ENCODE measurements at regions not wholly inside any gene's neighbourhood (a gene's known extent, or its start where the extent isn't known, plus 50 kb on each side); places are given as distances from the start of the nearest gene placed in this dataset.

DNA sequence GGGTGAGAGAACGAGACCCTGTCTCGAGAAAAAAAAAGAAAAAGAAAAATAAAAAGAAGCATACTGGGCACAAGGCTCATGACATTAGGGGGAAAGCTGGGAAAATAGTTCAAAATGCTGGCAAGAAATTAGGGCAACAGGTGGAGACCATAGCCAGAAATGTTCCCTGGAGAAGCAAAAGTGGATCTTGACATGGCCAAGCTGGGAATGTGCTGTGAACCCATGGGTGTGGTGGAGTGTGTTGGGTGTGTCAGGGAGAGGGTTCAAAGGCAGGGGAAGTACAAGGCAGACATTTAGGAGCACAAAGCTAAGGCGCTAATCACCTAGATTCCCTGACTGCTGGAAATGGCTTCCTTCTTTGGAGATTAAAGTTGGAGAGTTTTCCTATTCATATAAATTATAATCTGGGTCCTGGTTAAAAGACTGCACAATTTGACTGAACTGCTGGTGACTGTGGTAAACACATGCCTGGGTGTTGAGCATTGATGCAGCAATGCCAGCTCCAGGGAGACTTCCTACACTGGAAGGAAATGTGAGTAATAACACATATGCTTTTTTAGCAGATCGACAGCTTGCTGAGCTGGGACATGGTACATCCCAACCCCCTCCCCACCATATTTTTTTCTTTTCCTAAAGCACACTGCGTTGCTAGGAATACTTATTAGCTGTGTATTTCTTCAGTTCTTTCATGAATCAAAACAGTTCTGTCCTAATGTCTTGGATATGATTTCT, 70.1 kb upstream of the ARHGAP21 start:
- H2BK120ac ChIP-seq (ENCODE audit: low read depth, low read length) = no peak overlapping the region
- WGBS = 60% methylated on average over 3 of the region's 5 CpGs
- H3K36me3 ChIP-seq (ENCODE audit: control insufficient read depth in 1 of 2, insufficient read depth in 2 of 2, low read depth in 1 of 2, low read length in 2 of 2) = no peaks in the 10 kb centered on the region
- H3K23ac ChIP-seq (ENCODE audit: low read length in 2 of 2) = no peak overlapping the region
- no peak overlapping the region for H2AFZ ChIP-seq (ENCODE audit: low read depth, low read length)
- H3K79me1 ChIP-seq (replicated peaks; ENCODE audit: low read length, poor library complexity, severe bottlenecking) = no peaks in the 10 kb centered on the region
- no peak overlapping the region for H3K4me3 ChIP-seq (ENCODE audit: insufficient read depth in 1 of 2, low read depth in 1 of 2, low read length in 2 of 2)
- no peaks in the 10 kb centered on the region for H3K9me3 ChIP-seq (ENCODE audit: control insufficient read depth, low read length)
- H2BK15ac ChIP-seq (ENCODE audit: low read depth, poor library complexity, severe bottlenecking) = no peak overlapping the region
- no peaks in the 10 kb centered on the region for H3K4me1 ChIP-seq (ENCODE audit: control insufficient read depth, insufficient read depth, low read depth, low read length)
- no peak overlapping the region for H3K18ac ChIP-seq (ENCODE audit: low read depth in 1 of 2, low read length in 2 of 2)
- H2BK5ac ChIP-seq (ENCODE audit: low read depth, low read length, poor library complexity, severe bottlenecking) = no peak overlapping the region
- H3K27ac ChIP-seq (ENCODE audit: low read length, poor library complexity, severe bottlenecking) = no peak overlapping the region
- no peak overlapping the region for H3K14ac ChIP-seq (ENCODE audit: low read length in 2 of 2)
- no peak for DNase-seq
- H3K4ac ChIP-seq (ENCODE audit: low read depth in 1 of 2, low read length in 2 of 2) = no peak overlapping the region
- no peak overlapping the region for H4K8ac ChIP-seq (ENCODE audit: low read length)
- H2BK12ac ChIP-seq (ENCODE audit: low read length in 2 of 2) = no peak overlapping the region
- H4K91ac ChIP-seq (ENCODE audit: low read length) = no peak overlapping the region
- no peak overlapping the region for H3K4me2 ChIP-seq (ENCODE audit: low read length, poor library complexity, severe bottlenecking)
- H3K9ac ChIP-seq (ENCODE audit: low read length) = no peak overlapping the region
- H2AK5ac ChIP-seq (ENCODE audit: low read length, severe bottlenecking) = no peak overlapping the region
- no peaks in the 10 kb centered on the region for H3K27me3 ChIP-seq (ENCODE audit: control insufficient read depth in 1 of 2, insufficient read depth in 1 of 2, low read length in 2 of 2)

DNA sequence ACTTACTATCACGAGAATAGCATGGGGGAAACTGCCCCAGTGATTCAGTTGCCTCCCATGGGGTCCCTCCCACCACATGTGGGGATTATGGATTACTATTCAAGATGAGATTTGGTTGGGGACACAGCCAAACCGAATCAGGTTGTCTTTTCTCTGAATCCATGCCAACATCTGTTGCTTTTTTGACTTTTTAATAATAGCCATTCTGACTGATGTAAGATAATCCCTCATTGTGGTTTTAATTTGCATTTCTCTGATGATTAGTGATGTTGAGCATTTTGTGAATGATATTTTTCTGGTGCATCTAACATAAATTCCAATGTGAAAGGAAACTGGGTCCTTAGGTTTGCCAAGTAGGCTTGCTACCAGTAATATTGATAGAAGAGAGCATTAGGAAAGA, 69.0 kb upstream of the ARHGAP21 start:
- Histone ChIP-seq H3K4me1 (ENCODE audit: control insufficient read depth, insufficient read depth, low read depth, low read length) (no peaks in the 10 kb centered on the region), H2BK15ac (ENCODE audit: low read depth, poor library complexity, severe bottlenecking) (no peak overlapping the region), H3K18ac (ENCODE audit: low read depth in 1 of 2, low read length in 2 of 2) (no peak overlapping the region), H3K27me3 (ENCODE audit: control insufficient read depth in 1 of 2, insufficient read depth in 1 of 2, low read length in 2 of 2) (no peaks in the 10 kb centered on the region), H2BK5ac (ENCODE audit: low read depth, low read length, poor library complexity, severe bottlenecking) (no peak overlapping the region), H3K9me3 (ENCODE audit: control insufficient read depth, low read length) (no peaks in the 10 kb centered on the region), H3K9ac (ENCODE audit: low read length) (no peak overlapping the region), H3K27ac (ENCODE audit: low read length, poor library complexity, severe bottlenecking) (no peak overlapping the region), H3K79me1 (replicated peaks; ENCODE audit: low read length, poor library complexity, severe bottlenecking) (no peaks in the 10 kb centered on the region), H3K4ac (ENCODE audit: low read depth in 1 of 2, low read length in 2 of 2) (no peak overlapping the region), H2BK120ac (ENCODE audit: low read depth, low read length) (no peak overlapping the region), H3K14ac (ENCODE audit: low read length in 2 of 2) (no peak overlapping the region), H4K8ac (ENCODE audit: low read length) (no peak overlapping the region), H2BK12ac (ENCODE audit: low read length in 2 of 2) (no peak overlapping the region), H4K91ac (ENCODE audit: low read length) (no peak overlapping the region), H2AFZ (ENCODE audit: low read depth, low read length) (no peak overlapping the region), H3K4me3 (ENCODE audit: insufficient read depth in 1 of 2, low read depth in 1 of 2, low read length in 2 of 2) (no peak overlapping the region), H3K4me2 (ENCODE audit: low read length, poor library complexity, severe bottlenecking) (no peak overlapping the region), H2AK5ac (ENCODE audit: low read length, severe bottlenecking) (no peak overlapping the region), H3K36me3 (ENCODE audit: control insufficient read depth in 1 of 2, insufficient read depth in 2 of 2, low read depth in 1 of 2, low read length in 2 of 2) (no peaks in the 10 kb centered on the region), H3K23ac (ENCODE audit: low read length in 2 of 2) (no peak overlapping the region)
- WGBS = 88% methylated on average over 2 of the region's 2 CpGs
- no peak for DNase-seq

DNA sequence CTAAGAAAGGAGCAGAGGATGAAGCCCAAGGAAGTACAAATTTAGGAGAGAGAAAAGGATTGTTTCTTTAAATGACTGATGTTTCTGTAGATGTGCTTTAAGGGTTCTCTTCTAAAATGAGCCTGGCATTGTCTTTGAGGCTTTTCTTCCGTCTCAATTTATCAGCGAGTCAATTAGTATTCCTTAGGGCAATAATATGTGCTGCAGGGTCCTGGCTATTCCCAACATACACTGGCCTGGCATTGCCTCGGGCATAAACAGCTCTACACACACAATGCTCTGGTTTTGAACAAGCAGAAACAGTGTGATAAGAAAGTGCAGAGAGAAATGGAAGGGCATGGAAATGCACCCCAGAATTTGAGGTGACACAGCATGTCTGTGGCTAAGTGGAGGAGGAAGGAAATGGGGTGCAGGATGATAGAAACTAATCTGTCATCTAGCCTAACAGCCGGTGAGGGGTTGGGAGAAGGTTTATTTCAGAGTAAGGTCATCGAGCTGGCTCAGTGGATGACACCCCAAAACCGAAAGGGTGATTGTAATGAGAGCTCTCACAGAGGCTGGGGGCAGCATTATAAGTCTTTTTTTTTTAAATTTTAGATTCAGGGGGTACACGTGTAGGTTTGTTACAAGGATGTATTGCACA, 67.5 kb upstream of the ARHGAP21 start:
- Histone ChIP-seq H2BK15ac (ENCODE audit: low read depth, poor library complexity, severe bottlenecking) (no peak overlapping the region), H4K8ac (ENCODE audit: low read length) (no peak overlapping the region), H3K4me2 (ENCODE audit: low read length, poor library complexity, severe bottlenecking) (no peak overlapping the region), H3K27ac (ENCODE audit: low read length, poor library complexity, severe bottlenecking) (no peak overlapping the region), H2BK120ac (ENCODE audit: low read depth, low read length) (no peak overlapping the region), H2BK5ac (ENCODE audit: low read depth, low read length, poor library complexity, severe bottlenecking) (no peak overlapping the region), H3K4ac (ENCODE audit: low read depth in 1 of 2, low read length in 2 of 2) (no peak overlapping the region), H3K14ac (ENCODE audit: low read length in 2 of 2) (no peak overlapping the region), H4K91ac (ENCODE audit: low read length) (no peak overlapping the region), H3K9ac (ENCODE audit: low read length) (no peak overlapping the region), H3K4me1 (ENCODE audit: control insufficient read depth, insufficient read depth, low read depth, low read length) (no peaks in the 10 kb centered on the region), H3K27me3 (ENCODE audit: control insufficient read depth in 1 of 2, insufficient read depth in 1 of 2, low read length in 2 of 2) (no peaks in the 10 kb centered on the region), H3K36me3 (ENCODE audit: control insufficient read depth in 1 of 2, insufficient read depth in 2 of 2, low read depth in 1 of 2, low read length in 2 of 2) (no peaks in the 10 kb centered on the region), H3K23ac (ENCODE audit: low read length in 2 of 2) (no peak overlapping the region), H2AFZ (ENCODE audit: low read depth, low read length) (no peak overlapping the region), H3K18ac (ENCODE audit: low read depth in 1 of 2, low read length in 2 of 2) (no peak overlapping the region), H3K4me3 (ENCODE audit: insufficient read depth in 1 of 2, low read depth in 1 of 2, low read length in 2 of 2) (no peak overlapping the region), H2BK12ac (ENCODE audit: low read length in 2 of 2) (no peak overlapping the region), H3K79me1 (replicated peaks; ENCODE audit: low read length, poor library complexity, severe bottlenecking) (no peaks in the 10 kb centered on the region), H3K9me3 (ENCODE audit: control insufficient read depth, low read length) (no peaks in the 10 kb centered on the region), H2AK5ac (ENCODE audit: low read length, severe bottlenecking) (no peak overlapping the region)
- DNase-seq = no peak
- 94% methylated on average over 7 of the region's 7 CpGs for WGBS

DNA sequence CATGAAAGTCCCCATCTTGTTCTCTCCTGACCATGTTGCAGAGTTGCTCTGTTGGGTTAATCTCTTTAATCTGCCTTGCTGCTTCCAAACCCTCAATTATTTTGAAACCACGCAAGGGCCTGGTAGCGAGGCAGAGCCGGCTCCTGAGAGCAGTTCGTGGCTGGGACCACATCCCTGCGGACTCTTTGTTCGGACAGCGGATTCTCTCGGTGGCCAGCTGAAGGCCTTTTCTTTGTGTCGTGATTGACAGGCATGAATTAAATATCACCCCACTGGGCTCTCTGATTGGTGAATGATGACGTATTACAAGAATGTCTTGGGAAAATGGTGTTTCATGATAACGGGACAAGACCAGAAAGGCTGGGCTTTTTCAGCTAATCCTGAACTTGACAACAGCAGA, 66.9 kb upstream of the ARHGAP21 start:
- H2BK120ac ChIP-seq (ENCODE audit: low read depth, low read length) = no peak overlapping the region
- DNase-seq = no peak
- H3K36me3 ChIP-seq (ENCODE audit: control insufficient read depth in 1 of 2, insufficient read depth in 2 of 2, low read depth in 1 of 2, low read length in 2 of 2) = no peaks in the 10 kb centered on the region
- H3K18ac ChIP-seq (ENCODE audit: low read depth in 1 of 2, low read length in 2 of 2) = no peak overlapping the region
- H4K8ac ChIP-seq (ENCODE audit: low read length) = no peak overlapping the region
- no peak overlapping the region for H3K9ac ChIP-seq (ENCODE audit: low read length)
- no peak overlapping the region for H3K4me3 ChIP-seq (ENCODE audit: insufficient read depth in 1 of 2, low read depth in 1 of 2, low read length in 2 of 2)
- H3K4me1 ChIP-seq (ENCODE audit: control insufficient read depth, insufficient read depth, low read depth, low read length) = no peaks in the 10 kb centered on the region
- H3K27ac ChIP-seq (ENCODE audit: low read length, poor library complexity, severe bottlenecking) = no peak overlapping the region
- H3K9me3 ChIP-seq (ENCODE audit: control insufficient read depth, low read length) = no peaks in the 10 kb centered on the region
- H2AFZ ChIP-seq (ENCODE audit: low read depth, low read length) = no peak overlapping the region
- H3K79me1 ChIP-seq (replicated peaks; ENCODE audit: low read length, poor library complexity, severe bottlenecking) = no peaks in the 10 kb centered on the region
- no peak overlapping the region for H3K14ac ChIP-seq (ENCODE audit: low read length in 2 of 2)
- H3K4ac ChIP-seq (ENCODE audit: low read depth in 1 of 2, low read length in 2 of 2) = no peak overlapping the region
- 93% methylated on average over 11 of the region's 11 CpGs for whole genome bisulfite sequencing
- no peak overlapping the region for H2AK5ac ChIP-seq (ENCODE audit: low read length, severe bottlenecking)
- no peak overlapping the region for H2BK12ac ChIP-seq (ENCODE audit: low read length in 2 of 2)
- H2BK5ac ChIP-seq (ENCODE audit: low read depth, low read length, poor library complexity, severe bottlenecking) = no peak overlapping the region
- H3K4me2 ChIP-seq (ENCODE audit: low read length, poor library complexity, severe bottlenecking) = no peak overlapping the region
- H3K23ac ChIP-seq (ENCODE audit: low read length in 2 of 2) = no peak overlapping the region
- H4K91ac ChIP-seq (ENCODE audit: low read length) = no peak overlapping the region
- no peaks in the 10 kb centered on the region for H3K27me3 ChIP-seq (ENCODE audit: control insufficient read depth in 1 of 2, insufficient read depth in 1 of 2, low read length in 2 of 2)
- no peak overlapping the region for H2BK15ac ChIP-seq (ENCODE audit: low read depth, poor library complexity, severe bottlenecking)

Measured in mesenchymal stem cell (in vitro differentiated cells and primary cell).